ENCODE measurements at regions not wholly inside any gene's neighbourhood (a gene's known extent, or its start where the extent isn't known, plus 50 kb on each side); places are given as distances from the start of the nearest gene placed in this dataset.

DNA sequence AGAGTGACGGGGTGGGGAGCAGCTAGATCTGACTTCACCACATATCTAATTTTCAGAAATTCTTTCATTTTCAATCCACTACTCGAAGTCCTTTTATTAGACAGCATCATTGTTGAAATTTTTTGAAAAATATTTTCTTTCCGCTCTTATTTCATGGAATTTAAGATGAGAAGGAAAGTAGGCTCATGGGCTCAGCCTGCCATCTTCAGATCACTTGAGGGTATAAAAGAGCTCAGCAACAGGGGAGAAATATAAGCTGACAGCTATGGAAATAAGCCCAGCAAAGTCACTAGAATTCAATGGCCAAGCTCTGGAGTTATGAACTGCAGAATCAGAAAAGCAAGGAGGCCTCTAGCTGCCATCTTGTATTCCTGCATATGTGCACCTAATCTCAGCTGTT lies 389.1 kb downstream of the XPNPEP1 start:
- Mint-ChIP-seq H3K9me3 (peaks cover 28% of the 10 kb centered on the region), H3K27me3 (ENCODE audit: insufficient read depth, low read depth, poor library complexity) (no peaks in the 10 kb centered on the region), H3K4me1 (no peaks in the 10 kb centered on the region), H3K36me3 (ENCODE audit: low read depth) (peaks cover 4% of the 10 kb centered on the region; the same call in 2 of the 3 replicates), H3K4me3 (no peak overlapping the region), H3K27ac (no peak overlapping the region)
- Histone ChIP-seq H3K27ac (ENCODE audit: low read depth) (no peak overlapping the region), H2AFZ (no peak overlapping the region), H3K27me3 (ENCODE audit: insufficient read depth) (no peaks in the 10 kb centered on the region), H3K79me2 (replicated peaks; ENCODE audit: insufficient read depth) (no peaks in the 10 kb centered on the region), H3K9me2 (ENCODE audit: insufficient read depth) (no peaks in the 10 kb centered on the region; the same call in 1 of the 2 replicates), H3F3A (replicated peaks; ENCODE audit: low read depth) (no peaks in the 10 kb centered on the region), H3K36me3 (ENCODE audit: insufficient read depth) (no peaks in the 10 kb centered on the region), H4K20me1 (replicated peaks; ENCODE audit: insufficient read depth) (no peaks in the 10 kb centered on the region), H3K4me1 (ENCODE audit: insufficient read depth) (no peaks in the 10 kb centered on the region), H3K4me3 (no peak overlapping the region), H3K4me2 (no peak overlapping the region)
- TF ChIP-seq POLR2AphosphoS5 (IDR thresholded peaks at IDR 0.05; ENCODE audit: low read depth) = no peak
- no peak for TF ChIP-seq EZH2 (IDR thresholded peaks at IDR 0.05; ENCODE audit: low read depth, unreplicated experiment)
- TF ChIP-seq, protein P1, sequence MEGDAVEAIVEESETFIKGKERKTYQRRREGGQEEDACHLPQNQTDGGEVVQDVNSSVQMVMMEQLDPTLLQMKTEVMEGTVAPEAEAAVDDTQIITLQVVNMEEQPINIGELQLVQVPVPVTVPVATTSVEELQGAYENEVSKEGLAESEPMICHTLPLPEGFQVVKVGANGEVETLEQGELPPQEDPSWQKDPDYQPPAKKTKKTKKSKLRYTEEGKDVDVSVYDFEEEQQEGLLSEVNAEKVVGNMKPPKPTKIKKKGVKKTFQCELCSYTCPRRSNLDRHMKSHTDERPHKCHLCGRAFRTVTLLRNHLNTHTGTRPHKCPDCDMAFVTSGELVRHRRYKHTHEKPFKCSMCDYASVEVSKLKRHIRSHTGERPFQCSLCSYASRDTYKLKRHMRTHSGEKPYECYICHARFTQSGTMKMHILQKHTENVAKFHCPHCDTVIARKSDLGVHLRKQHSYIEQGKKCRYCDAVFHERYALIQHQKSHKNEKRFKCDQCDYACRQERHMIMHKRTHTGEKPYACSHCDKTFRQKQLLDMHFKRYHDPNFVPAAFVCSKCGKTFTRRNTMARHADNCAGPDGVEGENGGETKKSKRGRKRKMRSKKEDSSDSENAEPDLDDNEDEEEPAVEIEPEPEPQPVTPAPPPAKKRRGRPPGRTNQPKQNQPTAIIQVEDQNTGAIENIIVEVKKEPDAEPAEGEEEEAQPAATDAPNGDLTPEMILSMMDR (conservative IDR thresholded peaks at IDR 0.05; ENCODE audit: low read depth in 2 of 2) = no peak; a peak in 1 of 4 replicates
- TF ChIP-seq JUNB (IDR thresholded peaks at IDR 0.05; ENCODE audit: unreplicated experiment) = no peak
- TF ChIP-seq, protein P2, sequence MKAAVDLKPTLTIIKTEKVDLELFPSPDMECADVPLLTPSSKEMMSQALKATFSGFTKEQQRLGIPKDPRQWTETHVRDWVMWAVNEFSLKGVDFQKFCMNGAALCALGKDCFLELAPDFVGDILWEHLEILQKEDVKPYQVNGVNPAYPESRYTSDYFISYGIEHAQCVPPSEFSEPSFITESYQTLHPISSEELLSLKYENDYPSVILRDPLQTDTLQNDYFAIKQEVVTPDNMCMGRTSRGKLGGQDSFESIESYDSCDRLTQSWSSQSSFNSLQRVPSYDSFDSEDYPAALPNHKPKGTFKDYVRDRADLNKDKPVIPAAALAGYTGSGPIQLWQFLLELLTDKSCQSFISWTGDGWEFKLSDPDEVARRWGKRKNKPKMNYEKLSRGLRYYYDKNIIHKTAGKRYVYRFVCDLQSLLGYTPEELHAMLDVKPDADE (IDR thresholded peaks at IDR 0.05) = no peak
- TF ChIP-seq, protein P3, sequence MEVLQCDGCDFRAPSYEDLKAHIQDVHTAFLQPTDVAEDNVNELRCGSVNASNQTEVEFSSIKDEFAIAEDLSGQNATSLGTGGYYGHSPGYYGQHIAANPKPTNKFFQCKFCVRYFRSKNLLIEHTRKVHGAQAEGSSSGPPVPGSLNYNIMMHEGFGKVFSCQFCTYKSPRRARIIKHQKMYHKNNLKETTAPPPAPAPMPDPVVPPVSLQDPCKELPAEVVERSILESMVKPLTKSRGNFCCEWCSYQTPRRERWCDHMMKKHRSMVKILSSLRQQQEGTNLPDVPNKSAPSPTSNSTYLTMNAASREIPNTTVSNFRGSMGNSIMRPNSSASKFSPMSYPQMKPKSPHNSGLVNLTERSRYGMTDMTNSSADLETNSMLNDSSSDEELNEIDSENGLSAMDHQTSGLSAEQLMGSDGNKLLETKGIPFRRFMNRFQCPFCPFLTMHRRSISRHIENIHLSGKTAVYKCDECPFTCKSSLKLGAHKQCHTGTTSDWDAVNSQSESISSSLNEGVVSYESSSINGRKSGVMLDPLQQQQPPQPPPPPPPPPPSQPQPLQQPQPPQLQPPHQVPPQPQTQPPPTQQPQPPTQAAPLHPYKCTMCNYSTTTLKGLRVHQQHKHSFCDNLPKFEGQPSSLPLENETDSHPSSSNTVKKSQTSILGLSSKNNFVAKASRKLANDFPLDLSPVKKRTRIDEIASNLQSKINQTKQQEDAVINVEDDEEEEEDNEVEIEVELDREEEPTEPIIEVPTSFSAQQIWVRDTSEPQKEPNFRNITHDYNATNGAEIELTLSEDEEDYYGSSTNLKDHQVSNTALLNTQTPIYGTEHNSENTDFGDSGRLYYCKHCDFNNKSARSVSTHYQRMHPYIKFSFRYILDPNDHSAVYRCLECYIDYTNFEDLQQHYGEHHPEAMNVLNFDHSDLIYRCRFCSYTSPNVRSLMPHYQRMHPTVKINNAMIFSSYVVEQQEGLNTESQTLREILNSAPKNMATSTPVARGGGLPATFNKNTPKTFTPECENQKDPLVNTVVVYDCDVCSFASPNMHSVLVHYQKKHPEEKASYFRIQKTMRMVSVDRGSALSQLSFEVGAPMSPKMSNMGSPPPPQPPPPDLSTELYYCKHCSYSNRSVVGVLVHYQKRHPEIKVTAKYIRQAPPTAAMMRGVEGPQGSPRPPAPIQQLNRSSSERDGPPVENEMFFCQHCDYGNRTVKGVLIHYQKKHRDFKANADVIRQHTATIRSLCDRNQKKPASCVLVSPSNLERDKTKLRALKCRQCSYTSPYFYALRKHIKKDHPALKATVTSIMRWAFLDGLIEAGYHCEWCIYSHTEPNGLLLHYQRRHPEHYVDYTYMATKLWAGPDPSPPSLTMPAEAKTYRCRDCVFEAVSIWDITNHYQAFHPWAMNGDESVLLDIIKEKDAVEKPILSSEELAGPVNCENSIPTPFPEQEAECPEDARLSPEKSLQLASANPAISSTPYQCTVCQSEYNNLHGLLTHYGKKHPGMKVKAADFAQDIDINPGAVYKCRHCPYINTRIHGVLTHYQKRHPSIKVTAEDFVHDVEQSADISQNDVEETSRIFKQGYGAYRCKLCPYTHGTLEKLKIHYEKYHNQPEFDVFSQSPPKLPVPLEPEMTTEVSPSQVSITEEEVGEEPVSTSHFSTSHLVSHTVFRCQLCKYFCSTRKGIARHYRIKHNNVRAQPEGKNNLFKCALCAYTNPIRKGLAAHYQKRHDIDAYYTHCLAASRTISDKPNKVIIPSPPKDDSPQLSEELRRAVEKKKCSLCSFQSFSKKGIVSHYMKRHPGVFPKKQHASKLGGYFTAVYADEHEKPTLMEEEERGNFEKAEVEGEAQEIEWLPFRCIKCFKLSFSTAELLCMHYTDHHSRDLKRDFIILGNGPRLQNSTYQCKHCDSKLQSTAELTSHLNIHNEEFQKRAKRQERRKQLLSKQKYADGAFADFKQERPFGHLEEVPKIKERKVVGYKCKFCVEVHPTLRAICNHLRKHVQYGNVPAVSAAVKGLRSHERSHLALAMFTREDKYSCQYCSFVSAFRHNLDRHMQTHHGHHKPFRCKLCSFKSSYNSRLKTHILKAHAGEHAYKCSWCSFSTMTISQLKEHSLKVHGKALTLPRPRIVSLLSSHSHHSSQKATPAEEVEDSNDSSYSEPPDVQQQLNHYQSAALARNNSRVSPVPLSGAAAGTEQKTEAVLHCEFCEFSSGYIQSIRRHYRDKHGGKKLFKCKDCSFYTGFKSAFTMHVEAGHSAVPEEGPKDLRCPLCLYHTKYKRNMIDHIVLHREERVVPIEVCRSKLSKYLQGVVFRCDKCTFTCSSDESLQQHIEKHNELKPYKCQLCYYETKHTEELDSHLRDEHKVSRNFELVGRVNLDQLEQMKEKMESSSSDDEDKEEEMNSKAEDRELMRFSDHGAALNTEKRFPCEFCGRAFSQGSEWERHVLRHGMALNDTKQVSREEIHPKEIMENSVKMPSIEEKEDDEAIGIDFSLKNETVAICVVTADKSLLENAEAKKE (CRISPR knock-in tag; IDR thresholded peaks at IDR 0.05) = no peak
- no peak for TF ChIP-seq CREB1 (CRISPR knock-in tag; IDR thresholded peaks at IDR 0.05; ENCODE audit: low read depth)
- no peak for TF ChIP-seq ZNF114 (CRISPR knock-in tag; IDR thresholded peaks at IDR 0.05)
- TF ChIP-seq, protein P4, sequence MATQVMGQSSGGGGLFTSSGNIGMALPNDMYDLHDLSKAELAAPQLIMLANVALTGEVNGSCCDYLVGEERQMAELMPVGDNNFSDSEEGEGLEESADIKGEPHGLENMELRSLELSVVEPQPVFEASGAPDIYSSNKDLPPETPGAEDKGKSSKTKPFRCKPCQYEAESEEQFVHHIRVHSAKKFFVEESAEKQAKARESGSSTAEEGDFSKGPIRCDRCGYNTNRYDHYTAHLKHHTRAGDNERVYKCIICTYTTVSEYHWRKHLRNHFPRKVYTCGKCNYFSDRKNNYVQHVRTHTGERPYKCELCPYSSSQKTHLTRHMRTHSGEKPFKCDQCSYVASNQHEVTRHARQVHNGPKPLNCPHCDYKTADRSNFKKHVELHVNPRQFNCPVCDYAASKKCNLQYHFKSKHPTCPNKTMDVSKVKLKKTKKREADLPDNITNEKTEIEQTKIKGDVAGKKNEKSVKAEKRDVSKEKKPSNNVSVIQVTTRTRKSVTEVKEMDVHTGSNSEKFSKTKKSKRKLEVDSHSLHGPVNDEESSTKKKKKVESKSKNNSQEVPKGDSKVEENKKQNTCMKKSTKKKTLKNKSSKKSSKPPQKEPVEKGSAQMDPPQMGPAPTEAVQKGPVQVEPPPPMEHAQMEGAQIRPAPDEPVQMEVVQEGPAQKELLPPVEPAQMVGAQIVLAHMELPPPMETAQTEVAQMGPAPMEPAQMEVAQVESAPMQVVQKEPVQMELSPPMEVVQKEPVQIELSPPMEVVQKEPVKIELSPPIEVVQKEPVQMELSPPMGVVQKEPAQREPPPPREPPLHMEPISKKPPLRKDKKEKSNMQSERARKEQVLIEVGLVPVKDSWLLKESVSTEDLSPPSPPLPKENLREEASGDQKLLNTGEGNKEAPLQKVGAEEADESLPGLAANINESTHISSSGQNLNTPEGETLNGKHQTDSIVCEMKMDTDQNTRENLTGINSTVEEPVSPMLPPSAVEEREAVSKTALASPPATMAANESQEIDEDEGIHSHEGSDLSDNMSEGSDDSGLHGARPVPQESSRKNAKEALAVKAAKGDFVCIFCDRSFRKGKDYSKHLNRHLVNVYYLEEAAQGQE (IDR thresholded peaks at IDR 0.05; ENCODE audit: unreplicated experiment) = no peak
- no peak for TF ChIP-seq ZNF331 (CRISPR knock-in tag; IDR thresholded peaks at IDR 0.05; ENCODE audit: low read depth)
- no peak for TF ChIP-seq EZH2phosphoT487 (IDR thresholded peaks at IDR 0.05; ENCODE audit: unreplicated experiment)
- no peak for TF ChIP-seq NANOG (IDR thresholded peaks at IDR 0.05; ENCODE audit: borderline replicate concordance)
- TF ChIP-seq STAT1 (IDR thresholded peaks at IDR 0.05; ENCODE audit: unreplicated experiment) = no peak
- DNase-seq (ENCODE audit: low spot score) = no peak
- ATAC-seq = no peak

All from GM23338 (cell line).